HUES64 (cell line): ENCODE measurements at regions not wholly inside any gene's neighbourhood (a gene's known extent, or its start where the extent isn't known, plus 50 kb on each side); places are given as distances from the start of the nearest gene placed in this dataset.

ENCODE experiments used
- H3K27ac ChIP-seq: 2 replicates; pipeline ENCODE4 v1.7.0; 2013; ENCODE audit warnings: low read depth, low read length, inconsistent platforms
- H3K27me3 ChIP-seq: 2 replicates; pipeline ENCODE4 v1.6.1; 2013; ENCODE audit warnings: mild to moderate bottlenecking, low read length; ENCODE audit not compliant: insufficient read depth
- H3K36me3 ChIP-seq: 2 replicates; pipeline ENCODE4 v1.6.1; 2013; ENCODE audit warnings: mild to moderate bottlenecking, low read length; ENCODE audit not compliant: insufficient read depth
- H3K4me1 ChIP-seq: 2 replicates; pipeline ENCODE4 v1.6.1; 2013; ENCODE audit warnings: mild to moderate bottlenecking, low read length, moderate library complexity; ENCODE audit not compliant: insufficient read depth
- H3K4me3 ChIP-seq: 2 replicates; pipeline ENCODE4 v1.5.1; 2013; ENCODE audit warnings: mild to moderate bottlenecking, low read length, moderate library complexity
- H3K9ac ChIP-seq: 2 replicates; pipeline ENCODE4 v1.6.1; 2013; ENCODE audit warnings: mild to moderate bottlenecking, low read depth, low read length
- H3K9me3 ChIP-seq: 2 replicates; pipeline ENCODE4 v1.6.1; 2013; ENCODE audit warnings: low read depth, low read length; ENCODE audit not compliant: insufficient read depth
- WGBS: fragments of 150-250, 120-280 bp; methylation state at CpG from one replicate; pipeline ENCODE4 v1.1.7; 2013; ENCODE audit warnings: missing lambda C conversion rate; 5-methylcytosine and 5-hydroxymethylcytosine counted together

DNA sequence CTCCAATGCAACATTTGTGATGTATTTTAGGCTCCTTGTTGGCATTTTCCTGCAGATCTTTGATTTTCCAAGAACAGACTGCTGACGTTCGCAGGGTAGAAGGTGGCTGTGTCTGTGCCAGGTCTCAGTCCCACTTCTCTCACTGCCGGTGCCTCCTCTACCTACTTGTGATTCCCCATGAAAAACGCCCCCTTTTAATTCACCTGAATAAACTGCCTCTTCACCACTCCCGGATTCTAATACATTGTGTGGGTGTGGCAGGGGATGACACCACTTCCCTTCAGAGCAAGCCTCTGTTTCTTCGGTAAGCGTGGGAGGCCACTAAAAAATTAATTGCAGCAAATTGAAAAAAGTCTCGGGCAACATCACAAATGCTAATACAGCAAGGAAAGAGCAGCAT is 96.1 kb upstream of the FAM9B start:
- H3K9me3 ChIP-seq: no peaks in the 10 kb centered on the region
- 92% methylated on average over 6 of the region's 8 CpGs for WGBS

DNA sequence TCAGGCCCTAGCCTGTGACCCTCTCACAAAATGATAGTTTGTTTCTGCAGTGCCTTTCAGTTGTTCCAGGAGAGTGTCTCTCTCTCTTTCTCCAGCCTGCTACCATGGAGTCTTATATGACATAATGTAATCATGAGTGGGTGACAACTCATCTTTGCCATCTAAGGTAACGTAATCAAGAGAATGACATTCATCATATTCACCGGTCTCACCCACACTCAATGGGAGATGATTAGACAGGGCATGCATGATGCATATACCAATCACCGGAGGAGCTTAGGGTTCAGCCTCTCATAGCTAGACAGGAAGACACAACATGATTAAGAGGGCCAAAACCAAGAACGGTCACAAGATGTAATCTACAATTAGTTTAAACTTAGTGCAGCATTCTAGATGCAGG is 97.1 kb upstream of the FAM9B start:
- H3K36me3 ChIP-seq: no peaks in the 10 kb centered on the region
- no peaks in the 10 kb centered on the region for H3K9me3 ChIP-seq
- no peak overlapping the region for H3K4me3 ChIP-seq
- H3K27me3 ChIP-seq: no peaks in the 10 kb centered on the region
- 0 out of 2 replicates have a peak, but pooled peaks cover 6% of the 10 kb centered on the region for H3K4me1 ChIP-seq
- no peak overlapping the region for H3K9ac ChIP-seq
- 94% methylated on average over 4 of the region's 4 CpGs for WGBS
- no peak overlapping the region for H3K27ac ChIP-seq

More for the DNA sequence above, 96.1 kb upstream of the FAM9B start:
- no peak overlapping the region for H3K27ac ChIP-seq
- 0 out of 2 replicates have a peak, but pooled peaks cover 6% of the 10 kb centered on the region for H3K4me1 ChIP-seq
- no peak overlapping the region for H3K4me3 ChIP-seq
- H3K27me3 ChIP-seq: no peaks in the 10 kb centered on the region
- no peak overlapping the region for H3K9ac ChIP-seq
- H3K36me3 ChIP-seq: no peaks in the 10 kb centered on the region

DNA sequence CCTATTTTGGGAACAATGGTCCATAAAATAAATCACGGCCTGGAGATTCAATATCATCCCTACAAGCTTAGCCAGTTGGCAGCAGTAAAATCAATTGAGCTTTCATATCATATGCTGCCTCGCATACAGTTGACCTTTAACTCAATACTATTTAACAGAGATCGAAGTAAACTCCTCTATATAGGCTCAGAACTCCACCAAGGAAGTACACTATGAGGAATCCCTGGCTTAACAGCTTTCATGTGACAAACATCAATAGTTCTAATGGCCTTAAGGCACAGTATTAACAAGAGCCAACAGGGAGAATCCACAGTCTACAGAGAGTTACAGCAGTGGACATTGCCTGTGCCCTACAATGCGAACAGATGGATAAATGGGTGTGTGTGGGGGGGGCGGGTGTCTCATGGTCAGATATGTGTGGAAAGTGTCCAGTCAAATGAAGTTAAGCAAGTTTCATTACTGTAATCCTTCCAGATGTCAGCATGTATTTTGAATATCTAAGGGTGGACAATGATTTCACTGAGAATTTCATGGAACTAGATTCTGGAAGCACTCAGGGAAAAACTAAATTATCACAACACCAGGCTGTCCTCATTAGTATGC is 98.2 kb upstream of the FAM9B start:
- H3K36me3 ChIP-seq: no peaks in the 10 kb centered on the region
- 93% methylated on average over 5 of the region's 5 CpGs for WGBS
- no peaks in the 10 kb centered on the region for H3K9me3 ChIP-seq
- no peak overlapping the region for H3K9ac ChIP-seq
- H3K4me3 ChIP-seq: no peak overlapping the region
- H3K27me3 ChIP-seq: no peaks in the 10 kb centered on the region
- no peak overlapping the region for H3K27ac ChIP-seq
- H3K4me1 ChIP-seq: 0 out of 2 replicates have a peak, but pooled peaks cover 6% of the 10 kb centered on the region

DNA sequence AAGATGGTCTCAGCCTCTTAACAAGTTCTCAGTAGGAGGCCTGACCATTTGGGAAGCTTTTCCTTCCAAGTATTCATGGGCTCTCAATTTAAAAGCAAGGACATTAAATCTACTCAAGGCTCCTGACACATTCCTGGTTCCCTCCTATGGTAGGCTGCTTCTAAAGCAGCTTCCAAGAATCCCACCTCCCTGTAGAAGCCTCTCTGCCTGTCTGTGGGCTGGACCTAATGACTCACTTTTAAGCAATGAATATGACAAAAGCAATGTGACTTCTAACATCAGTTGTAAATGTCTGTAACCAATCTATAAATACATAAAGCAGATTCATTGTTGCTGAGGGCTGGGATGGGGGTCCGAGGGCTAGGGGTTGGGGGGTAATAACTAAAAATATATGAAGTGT is 99.5 kb upstream of the FAM9B start:
- Histone ChIP-seq H3K36me3 (no peaks in the 10 kb centered on the region), H3K9ac (no peak overlapping the region), H3K4me3 (no peak overlapping the region), H3K27me3 (no peaks in the 10 kb centered on the region), H3K4me1 (0 out of 2 replicates have a peak, but pooled peaks cover 6% of the 10 kb centered on the region), H3K9me3 (no peaks in the 10 kb centered on the region), H3K27ac (no peak overlapping the region)
- WGBS: no CpG with 5 or more reads among the region's 1 CpG

DNA sequence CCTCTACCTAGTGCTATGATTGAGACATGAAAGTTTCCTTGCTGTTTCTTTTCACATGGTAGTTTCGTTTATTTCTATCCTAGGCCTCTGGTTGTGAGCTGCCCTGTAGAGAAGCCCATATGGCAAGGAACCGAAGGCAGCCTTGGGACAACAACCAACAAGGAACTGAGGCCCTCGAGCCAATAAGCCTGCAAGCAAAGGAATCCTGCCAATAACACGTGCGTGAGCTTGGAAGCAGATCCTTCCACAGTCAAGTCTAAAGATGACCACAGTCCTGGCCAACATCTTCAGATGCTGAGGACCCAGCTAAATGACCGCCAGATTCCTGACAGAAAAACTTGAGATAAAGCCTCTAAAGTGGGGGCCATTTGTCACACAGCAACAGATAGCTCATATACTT is 100.4 kb upstream of the FAM9B start:
- no peak overlapping the region for H3K9ac ChIP-seq
- 0 out of 2 replicates have a peak, but pooled peaks cover 6% of the 10 kb centered on the region for H3K4me1 ChIP-seq
- H3K36me3 ChIP-seq: no peaks in the 10 kb centered on the region
- WGBS: 81% methylated on average over 6 of the region's 6 CpGs
- no peaks in the 10 kb centered on the region for H3K9me3 ChIP-seq
- no peaks in the 10 kb centered on the region for H3K27me3 ChIP-seq
- H3K27ac ChIP-seq: no peak overlapping the region
- no peak overlapping the region for H3K4me3 ChIP-seq

DNA sequence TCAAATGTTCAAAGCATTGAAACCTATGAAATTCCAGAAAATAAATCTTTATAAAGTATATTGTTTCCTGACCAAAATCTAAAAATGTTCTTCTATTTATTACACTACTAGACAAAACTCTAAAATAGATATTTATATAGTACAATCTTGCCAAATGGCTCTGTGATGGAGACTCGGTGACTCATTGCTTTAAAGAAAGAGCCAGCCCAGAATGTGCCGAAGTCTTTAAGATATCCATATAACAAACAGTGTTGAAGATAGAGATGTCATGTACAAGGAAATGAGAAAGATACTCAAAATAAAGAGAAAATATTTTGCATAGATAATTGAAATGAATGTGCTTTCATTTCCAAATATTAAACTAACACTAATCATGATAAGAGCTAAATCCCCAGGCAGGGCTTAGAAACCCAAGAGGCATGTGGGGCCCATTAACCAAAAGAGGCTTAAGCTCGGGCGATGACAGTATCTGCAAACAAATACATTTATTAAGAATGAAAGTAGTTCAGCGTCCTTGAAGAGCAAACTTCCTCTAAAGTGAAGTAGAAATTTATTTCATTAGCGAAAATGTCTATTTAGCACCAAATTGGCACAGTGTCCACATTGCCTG is 102.1 kb upstream of the FAM9B start:
- 88% methylated on average over 2 of the region's 6 CpGs for WGBS
- H3K9ac ChIP-seq: no peak overlapping the region
- H3K4me1 ChIP-seq: 0 out of 2 replicates have a peak, but pooled peaks cover 6% of the 10 kb centered on the region
- no peak overlapping the region for H3K27ac ChIP-seq
- H3K4me3 ChIP-seq: no peak overlapping the region
- no peaks in the 10 kb centered on the region for H3K36me3 ChIP-seq
- H3K9me3 ChIP-seq: no peaks in the 10 kb centered on the region
- H3K27me3 ChIP-seq: no peaks in the 10 kb centered on the region

DNA sequence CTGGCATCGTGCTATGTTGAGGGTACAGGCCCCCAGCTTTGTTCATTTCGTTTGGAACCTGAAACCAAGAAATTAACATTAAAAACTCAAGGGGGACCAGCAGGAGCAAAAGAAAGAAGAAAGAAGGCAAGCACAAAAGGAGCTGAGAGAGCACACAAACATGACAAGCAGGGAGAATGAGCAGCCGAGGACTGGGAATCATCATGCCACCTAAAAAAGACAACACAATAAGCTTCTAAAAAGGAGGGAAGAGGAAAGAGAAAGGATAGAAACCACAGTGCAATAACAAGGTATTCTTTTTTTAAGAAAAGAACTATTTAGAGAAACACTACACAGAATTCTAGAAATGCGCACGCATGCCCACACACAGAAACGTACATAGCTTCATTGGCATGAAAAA is 103.2 kb upstream of the FAM9B start:
- Histone ChIP-seq H3K36me3 (no peaks in the 10 kb centered on the region), H3K9ac (no peak overlapping the region)
- 91% methylated on average over 5 of the region's 6 CpGs for WGBS

DNA sequence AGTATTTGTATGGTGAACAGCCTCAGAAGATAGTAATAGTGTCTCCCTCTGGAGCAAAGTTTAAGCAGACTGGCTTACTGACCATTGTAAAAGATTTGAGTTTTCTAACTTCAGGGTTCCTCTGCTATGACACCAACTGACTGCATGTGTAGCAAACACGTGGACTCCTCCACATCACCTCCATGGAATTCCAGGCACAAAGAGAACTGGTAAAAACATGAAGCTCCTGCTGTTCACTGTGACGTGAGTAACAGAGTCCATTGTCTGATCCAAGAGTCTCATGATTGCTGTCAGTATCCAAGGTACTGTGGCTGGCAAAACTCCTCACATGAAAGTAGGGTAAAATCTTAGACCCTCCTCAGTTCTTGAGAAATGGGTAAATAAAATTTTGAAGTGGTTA is 107.6 kb upstream of the FAM9B start:
- Histone ChIP-seq H3K9me3 (no peaks in the 10 kb centered on the region), H3K36me3 (no peaks in the 10 kb centered on the region), H3K27ac (no peak overlapping the region), H3K9ac (no peak overlapping the region), H3K27me3 (no peaks in the 10 kb centered on the region), H3K4me3 (no peak overlapping the region), H3K4me1 (peaks cover 15% of the 10 kb centered on the region)
- 64% methylated on average over 2 of the region's 2 CpGs for WGBS

More for the DNA sequence above, 103.2 kb upstream of the FAM9B start:
- Histone ChIP-seq H3K4me1 (0 out of 2 replicates have a peak, but pooled peaks cover 6% of the 10 kb centered on the region), H3K9me3 (no peaks in the 10 kb centered on the region), H3K4me3 (no peak overlapping the region), H3K27ac (no peak overlapping the region), H3K27me3 (no peaks in the 10 kb centered on the region)

DNA sequence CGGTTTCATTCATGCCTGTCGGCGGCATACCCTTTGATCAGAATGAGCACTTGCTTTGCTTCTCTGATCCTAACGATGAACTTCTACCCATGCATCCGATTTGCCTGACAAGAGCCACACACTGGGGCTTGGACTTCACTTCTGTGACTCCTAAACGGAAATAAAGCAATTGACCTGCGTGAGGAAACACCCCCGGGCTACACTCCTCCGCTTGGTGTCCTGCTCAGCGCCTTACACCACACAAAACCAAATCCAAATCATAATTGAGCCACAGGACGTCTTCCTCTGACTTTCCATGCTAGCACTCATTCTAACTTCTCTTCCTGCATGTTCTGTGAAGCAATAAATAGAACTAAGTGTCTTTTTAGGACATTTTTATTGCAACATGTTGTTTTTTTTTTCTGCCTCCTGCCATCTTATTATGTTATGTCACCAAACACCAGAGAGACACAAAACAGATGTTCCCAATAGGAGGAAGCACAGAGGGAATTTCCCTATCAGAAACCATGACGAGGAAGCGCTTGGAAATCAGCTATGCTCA is 110.8 kb upstream of the FAM9B start:
- H3K9ac ChIP-seq: no peak overlapping the region
- no peaks in the 10 kb centered on the region for H3K27me3 ChIP-seq
- peaks cover 46% of the 10 kb centered on the region for H3K4me1 ChIP-seq

DNA sequence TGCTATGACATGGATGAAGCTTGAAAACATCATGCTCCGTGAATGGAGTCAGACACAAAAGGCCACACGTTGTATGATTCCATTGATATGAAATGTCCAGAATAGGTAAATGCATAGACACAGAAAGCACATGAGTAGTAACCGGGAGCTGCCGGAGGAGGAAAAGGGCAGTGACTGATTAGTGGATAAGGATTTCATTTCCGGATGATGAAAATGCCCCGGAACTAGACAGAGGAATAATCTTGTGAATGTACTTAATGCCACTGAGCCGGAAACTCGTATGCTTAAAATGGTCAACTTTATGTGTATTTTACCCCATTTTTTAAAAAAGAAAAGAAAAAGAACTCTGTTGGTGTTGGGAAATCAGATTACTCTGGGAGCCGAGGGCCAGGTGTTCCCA is 112.7 kb upstream of the FAM9B start:
- WGBS: 86% methylated on average over 8 of the region's 9 CpGs
- Histone ChIP-seq H3K9ac (no peak overlapping the region), H3K4me3 (no peak overlapping the region), H3K27me3 (no peaks in the 10 kb centered on the region), H3K4me1 (peaks cover 50% of the 10 kb centered on the region), H3K9me3 (peaks cover 8% of the 10 kb centered on the region; the same call in 1 of the 2 replicates), H3K36me3 (no peaks in the 10 kb centered on the region), H3K27ac (peak overlapping the region; percentile 98; the same call in 1 of the 2 replicates)

More for the DNA sequence above, 110.8 kb upstream of the FAM9B start:
- no peaks in the 10 kb centered on the region for H3K9me3 ChIP-seq
- no peaks in the 10 kb centered on the region for H3K36me3 ChIP-seq
- no peak overlapping the region for H3K4me3 ChIP-seq
- 45% methylated on average over 13 of the region's 13 CpGs for WGBS
- H3K27ac ChIP-seq: no peak overlapping the region

DNA sequence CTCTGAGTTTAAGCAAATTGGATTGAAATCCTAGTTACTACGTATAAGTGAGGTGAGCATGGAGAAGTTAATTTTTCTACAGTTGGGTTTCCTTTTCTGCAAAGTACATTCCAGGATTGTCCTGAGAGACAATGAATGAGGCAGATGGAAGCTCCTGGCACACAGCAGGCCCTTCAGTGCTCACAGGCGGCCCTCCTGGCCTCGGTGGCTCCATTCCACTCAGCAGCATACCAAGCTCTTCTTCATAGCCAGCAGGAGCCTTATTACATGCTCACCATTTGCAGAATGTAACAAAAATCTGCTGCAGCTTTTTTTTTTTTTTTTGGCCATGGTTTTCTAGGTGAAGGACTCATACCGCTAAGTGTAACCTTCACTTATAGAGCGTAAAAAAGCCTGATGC is 113.2 kb upstream of the FAM9B start:
- H3K27me3 ChIP-seq: no peaks in the 10 kb centered on the region
- peak overlapping the region; percentile 65; the same call in 1 of the 2 replicates for H3K9ac ChIP-seq
- H3K36me3 ChIP-seq: no peaks in the 10 kb centered on the region
- H3K4me3 ChIP-seq: no peak overlapping the region
- H3K9me3 ChIP-seq: peaks cover 13% of the 10 kb centered on the region; the same call in 1 of the 2 replicates
- H3K4me1 ChIP-seq: peaks cover 50% of the 10 kb centered on the region
- WGBS: 39% methylated on average over 4 of the region's 5 CpGs
- H3K27ac ChIP-seq: peak overlapping the region; percentile 98; the same call in 1 of the 2 replicates
